Stimulated activated CD4-positive, alpha-beta T cell treated with anti-CD3 and anti-CD28 coated beads, Interleukin-4, amount 100 ng/mL, for 48 hours (primary cell): ENCODE measurements at regions not wholly inside any gene's neighbourhood (a gene's known extent, or its start where the extent isn't known, plus 50 kb on each side); places are given as distances from the start of the nearest gene placed in this dataset.
"Not testable (repeated sequence)": the region's sequence is repeated elsewhere in the genome, so short reads cannot be mapped to it uniquely, and the experiment has no call there.

Experiments
- DNase-seq, 2 donors: peaks; one replicate each; pipeline ENCODE4 v3.0.0-alpha.2; 2020; ENCODE audit warnings: low read depth in 2 of 2

GRCh38 chr15:100720406-100720967 is 118.1 kb downstream of the ASB7 start:
- no peak for DNase-seq

GRCh38 chr15:100721758-100722550 is 119.6 kb downstream of the ASB7 start:
- no peak for DNase-seq

DNA sequence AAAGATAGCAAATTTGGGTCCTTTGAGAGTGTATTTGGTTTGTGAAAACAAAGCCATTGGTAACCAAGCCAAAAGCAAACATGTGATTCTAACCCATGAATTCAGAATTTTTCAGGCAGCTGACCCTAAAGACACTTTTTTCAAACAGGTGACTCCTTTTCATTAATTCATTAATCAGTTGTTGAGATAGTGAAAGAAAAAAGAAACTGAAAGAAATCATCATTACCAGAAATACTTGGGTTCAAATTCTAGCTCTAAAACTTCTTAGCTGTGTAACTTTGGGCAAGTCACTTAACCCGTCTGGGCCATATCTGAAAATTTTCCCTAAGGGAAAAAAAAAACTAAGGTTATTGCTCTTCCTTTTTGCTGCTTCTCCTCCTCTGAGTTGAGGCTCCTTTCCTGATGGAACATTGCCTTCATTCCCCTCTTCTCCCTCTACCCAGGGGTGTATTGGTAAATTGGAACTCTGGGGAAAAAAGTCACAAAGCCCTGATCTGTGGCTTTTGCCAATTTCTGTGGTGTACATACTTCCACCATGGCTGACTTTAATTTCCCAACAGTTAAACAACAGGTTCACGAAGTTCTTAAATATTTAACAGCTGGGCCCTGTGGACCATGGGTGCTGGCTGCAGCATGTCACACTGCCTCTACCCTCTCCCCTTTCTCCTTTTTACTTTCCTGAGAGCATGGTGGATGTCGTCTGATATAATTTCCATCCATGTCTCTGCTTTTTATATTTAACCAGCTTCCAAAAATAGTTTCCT is 120.3 kb downstream of the ASB7 start:
- DNase-seq: no peak

GRCh38 chr15:100723315-100723801 is 121.0 kb downstream of the ASB7 start:
- DNase-seq: no peak

GRCh38 chr15:100725121-100726069 is 123.0 kb downstream of the ASB7 start:
- no peak for DNase-seq

GRCh38 chr15:100726070-100726420 is 123.7 kb downstream of the ASB7 start:
- DNase-seq: no peak

DNA sequence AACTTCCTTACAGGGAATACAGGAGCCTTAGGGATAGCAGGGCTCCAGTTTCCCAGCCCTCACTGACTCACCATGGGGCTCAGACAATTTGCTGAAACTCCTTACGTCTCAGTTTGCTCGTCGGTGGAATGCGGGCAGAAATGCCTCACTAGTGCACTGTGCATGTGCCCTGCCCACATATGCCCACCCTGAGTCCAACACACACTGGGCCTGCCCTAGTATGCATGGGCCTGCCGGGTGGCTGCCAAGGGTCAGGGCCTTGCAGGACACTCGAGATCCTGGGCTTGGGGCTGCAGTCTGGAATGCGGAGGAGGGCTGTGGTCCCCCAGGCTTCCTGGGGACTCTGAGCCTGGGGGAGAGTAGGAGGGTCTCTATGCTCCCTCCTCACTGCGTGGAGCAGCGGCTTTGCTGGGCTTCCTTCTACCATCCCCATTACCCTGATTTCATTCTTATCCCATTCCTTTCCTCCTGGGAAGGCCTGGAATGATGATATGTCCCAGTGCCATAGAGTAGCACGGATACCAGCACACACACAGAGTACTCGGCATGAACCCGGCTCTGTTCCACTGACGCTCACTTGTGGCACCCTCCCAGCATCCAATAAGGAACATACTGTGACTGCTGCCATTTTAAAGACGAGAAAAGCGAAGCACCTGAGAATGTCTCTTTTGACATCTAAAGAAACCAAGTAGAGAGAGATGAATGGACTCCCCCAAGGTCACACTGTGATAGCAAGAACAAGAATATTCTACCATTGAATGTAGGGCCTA is 124.2 kb downstream of the ASB7 start:
- no peak for DNase-seq

- no peak for DNase-seq
Observed at GRCh38 chr15:100727291-100727851, 125.0 kb downstream of the ASB7 start.

- DNase-seq: no peak
Observed at GRCh38 chr15:100728371-100729201, 126.2 kb downstream of the ASB7 start.

DNA sequence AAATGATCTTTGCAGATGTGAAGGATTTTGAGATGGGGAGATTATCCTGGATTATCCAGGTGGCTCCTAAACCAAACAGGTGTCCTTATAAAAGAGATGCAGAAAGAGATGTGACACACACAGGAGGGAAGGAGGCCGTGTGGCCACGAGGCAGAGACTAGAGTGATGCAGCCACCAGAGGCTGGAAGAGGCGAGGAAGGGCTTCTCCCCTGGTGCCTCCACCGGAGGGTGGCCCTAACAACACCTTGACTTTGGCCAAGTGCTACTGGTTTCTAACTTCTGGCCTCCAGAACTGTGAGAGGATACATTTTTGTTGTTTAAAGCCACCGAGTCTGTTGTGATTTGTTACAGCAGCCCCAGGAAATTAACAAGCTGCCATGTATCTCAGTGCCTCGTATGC is 127.1 kb downstream of the ASB7 start:
- DNase-seq: no peak

GRCh38 chr15:100730129-100730528 is 127.7 kb downstream of the ASB7 start:
- no peak for DNase-seq

DNA sequence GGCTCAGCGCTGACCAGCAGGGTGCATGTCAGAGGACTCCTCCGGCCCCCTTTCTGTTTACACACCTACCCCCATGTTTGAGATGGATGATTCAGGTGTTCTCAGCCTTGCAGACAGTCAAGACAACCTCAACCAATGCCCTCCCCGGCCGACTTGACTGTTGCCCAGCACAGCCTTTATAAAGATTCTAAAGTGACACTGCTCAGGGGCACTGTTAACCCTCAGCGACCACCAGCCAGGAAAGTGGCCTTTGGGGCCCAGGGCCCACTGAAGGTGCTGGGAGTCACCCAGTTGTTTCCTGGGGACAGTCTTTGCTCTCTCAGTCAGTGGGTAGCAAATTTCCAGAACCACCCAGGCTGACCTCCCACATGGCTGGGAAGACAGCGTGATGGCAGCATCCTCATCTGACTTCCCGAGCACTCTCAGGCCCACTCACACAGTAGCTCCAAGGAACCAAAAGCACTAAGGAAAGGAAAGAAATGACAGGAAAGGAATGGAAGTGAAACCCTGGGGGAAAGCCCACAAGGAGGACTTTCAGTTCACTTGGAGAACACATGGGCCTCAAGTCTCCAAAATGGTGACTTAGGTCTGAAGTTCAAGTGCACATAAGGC is 128.4 kb downstream of the ASB7 start:
- no peak for DNase-seq

DNA sequence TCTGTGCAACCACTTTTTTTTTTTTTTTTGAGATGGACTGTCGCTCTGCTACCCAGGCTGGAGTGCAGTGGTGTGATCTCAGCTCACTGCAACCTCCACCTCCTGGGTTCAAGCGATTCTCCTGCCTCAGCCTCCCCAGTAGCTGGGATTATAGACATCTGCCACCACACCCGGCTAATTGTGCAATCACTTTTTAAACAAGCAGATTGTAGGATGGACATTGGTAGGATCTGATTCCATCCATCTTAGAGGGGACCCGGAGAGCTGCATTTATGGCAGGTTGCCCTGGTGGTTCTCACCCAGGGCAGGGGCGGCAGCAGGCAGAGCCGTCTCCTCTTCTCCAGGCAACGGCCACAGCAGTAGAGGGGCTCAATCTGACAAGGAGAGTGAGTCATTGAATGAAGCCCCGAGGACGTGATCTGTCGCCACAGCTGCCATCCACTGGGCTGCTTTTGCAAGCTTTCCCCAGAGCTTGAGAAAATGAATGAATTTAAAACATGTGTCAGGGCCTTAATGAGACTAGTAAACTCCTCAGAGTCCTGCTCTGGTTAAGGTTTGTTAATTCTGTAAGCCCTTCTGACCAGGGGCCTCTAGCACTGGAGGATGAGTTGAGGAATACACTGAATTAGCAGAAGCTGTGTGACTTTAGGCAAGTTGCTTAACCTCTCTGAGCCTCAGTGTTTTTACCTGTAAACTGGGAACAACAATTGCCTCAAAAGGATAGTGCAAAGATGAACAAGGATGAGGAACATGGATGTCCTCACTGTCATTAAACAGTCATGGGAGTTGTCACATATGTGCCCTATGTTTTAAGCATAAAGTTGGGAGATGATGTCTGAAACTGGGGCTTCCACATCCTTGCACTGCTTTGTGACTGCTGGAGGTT is 129.1 kb downstream of the ASB7 start:
- no peak for DNase-seq

DNA sequence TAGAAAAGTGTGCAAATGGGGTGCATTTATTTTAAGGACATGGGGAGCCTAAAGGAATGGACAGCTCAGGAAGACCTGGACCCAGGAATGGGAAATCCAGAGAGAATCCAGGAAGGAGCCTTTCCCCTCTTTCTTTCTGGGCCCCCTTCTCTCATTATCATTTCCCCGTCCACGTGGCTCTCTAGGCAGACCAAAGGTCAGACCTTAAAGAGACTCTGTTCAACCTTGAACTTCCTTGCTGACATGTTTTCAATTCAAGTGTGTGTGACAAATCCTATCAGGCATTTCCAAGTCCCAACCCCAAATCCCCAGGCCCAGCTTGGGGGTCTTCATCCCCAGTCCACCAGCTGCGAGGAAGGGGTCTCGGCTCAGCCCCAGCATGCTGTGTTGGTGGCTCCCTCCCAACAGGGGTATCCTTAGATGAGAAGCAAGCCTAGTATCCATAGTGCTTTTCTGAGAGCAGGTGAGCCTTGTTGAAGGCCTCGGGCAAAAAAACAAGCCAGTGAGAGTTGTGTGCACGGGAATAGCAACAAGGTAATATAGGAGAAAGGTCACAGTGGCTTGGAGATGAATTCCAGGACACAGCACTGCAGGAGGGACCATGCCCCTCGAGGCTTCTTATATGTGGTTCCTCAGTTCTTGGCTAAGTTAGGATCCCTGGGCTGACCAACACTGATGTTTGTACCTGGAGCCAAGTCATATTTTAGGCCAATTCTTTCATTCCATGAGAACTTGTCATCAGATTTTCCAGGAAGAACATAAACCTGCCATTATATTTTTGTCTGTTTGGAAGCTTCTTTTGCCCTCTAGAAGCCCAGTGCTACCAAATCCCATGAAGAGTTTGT is 130.0 kb downstream of the ASB7 start:
- no peak for DNase-seq

DNA sequence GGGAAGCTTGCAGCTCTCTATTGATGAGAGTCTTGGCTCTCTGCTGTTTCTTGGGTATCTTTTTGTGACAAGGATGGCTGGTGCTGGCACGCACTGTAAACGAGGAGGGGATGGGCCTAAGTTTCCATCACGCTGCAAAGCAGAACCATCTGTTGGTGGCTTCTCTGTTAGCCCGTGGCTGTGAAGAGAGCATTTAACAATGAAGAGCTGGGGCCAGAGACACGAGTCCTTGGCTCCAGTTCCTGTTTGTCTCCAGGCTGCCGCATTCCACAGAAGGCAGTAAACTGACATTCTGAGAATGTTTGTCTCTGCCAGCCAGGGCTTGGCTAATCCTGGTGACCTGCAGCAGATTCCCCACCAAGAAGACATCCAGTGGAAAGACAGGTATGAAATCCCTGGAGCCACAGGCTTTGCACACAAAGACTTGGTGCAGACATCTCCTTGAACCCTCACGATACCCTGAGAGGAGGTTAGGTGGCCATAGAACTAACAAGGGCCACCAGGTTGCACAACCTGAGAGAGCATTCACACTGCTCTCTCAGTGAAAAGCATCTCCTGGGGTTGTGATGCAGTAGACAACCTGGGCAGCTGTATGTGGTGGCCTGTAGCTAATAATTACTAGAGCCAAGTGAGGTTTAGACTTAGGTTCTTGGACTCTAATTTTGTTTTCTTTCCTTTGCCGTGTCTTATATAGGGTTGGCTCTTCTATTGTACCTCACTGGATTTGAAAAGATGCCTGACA is 130.9 kb downstream of the ASB7 start:
- no peak for DNase-seq

GRCh38 chr15:100733843-100734185 is 131.4 kb downstream of the ASB7 start:
- not testable (repeated sequence) for DNase-seq

DNA sequence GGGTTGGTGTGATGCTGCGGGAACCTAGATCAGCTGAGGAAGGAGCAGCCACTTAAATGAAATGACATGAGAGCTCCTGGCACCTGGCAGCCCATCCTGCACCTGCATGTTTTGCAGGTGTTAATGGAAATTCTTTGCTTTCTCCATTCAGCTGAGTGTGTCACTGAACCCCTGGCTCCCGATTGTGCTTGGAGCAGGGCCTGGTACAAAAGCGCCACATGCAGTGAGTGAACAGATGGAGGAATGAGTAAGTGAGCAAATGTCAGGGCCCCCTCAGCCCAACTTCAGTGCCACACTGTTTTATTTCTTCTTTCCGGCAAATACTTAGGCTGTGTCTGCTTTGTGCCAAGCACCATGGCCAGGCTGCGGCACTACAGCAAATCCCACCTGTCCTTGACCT is 132.2 kb downstream of the ASB7 start:
- DNase-seq: no peak
